Loucy (cell line): ENCODE measurements at regions not wholly inside any gene's neighbourhood (a gene's known extent, or its start where the extent isn't known, plus 50 kb on each side); places are given as distances from the start of the nearest gene placed in this dataset.

ENCODE experiments used
- H2AFZ ChIP-seq: fragments of 200-600 bp; sonication (generic); 2 replicates; pipeline ENCODE4 v1.6.0; 2016; ENCODE audit warnings: antibody characterized with exemption, mild to moderate bottlenecking, low read length, moderate library complexity
- H3F3A ChIP-seq: fragments of 200-600 bp; 2 replicates; pipeline ENCODE4 v1.6.0; 2016; ENCODE audit warnings: antibody characterized with exemption, low read depth, mild to moderate bottlenecking
- H3K27me3 ChIP-seq: fragments of 200-600 bp; sonication (generic); 2 replicates; pipeline ENCODE4 v1.6.1; 2014; ENCODE audit warnings: low read length, mild to moderate bottlenecking; ENCODE audit not compliant: insufficient read depth, poor library complexity, severe bottlenecking
- H3K36me3 ChIP-seq: fragments of 200-600 bp; sonication (generic); 2 replicates; pipeline ENCODE4 v1.6.1; 2016; ENCODE audit warnings: low read length; ENCODE audit not compliant: insufficient read depth
- H3K4me1 ChIP-seq: fragments of 200-600 bp; sonication (generic); 2 replicates; pipeline ENCODE4 v1.5.1; 2014; ENCODE audit warnings: low read length, mild to moderate bottlenecking; ENCODE audit not compliant: insufficient read depth, poor library complexity, severe bottlenecking
- H3K4me2 ChIP-seq: fragments of 200-600 bp; sonication (generic); 2 replicates; pipeline ENCODE4 v1.6.0; 2014; ENCODE audit warnings: antibody characterized with exemption, low read length, low read depth, mild to moderate bottlenecking; ENCODE audit not compliant: poor library complexity, severe bottlenecking
- H3K4me3 ChIP-seq: fragments of 200-600 bp; sonication (generic); 2 replicates; pipeline ENCODE4 v1.5.1; 2014; ENCODE audit warnings: low read length, mild to moderate bottlenecking, mixed read lengths; ENCODE audit not compliant: poor library complexity, severe bottlenecking
- H3K79me2 ChIP-seq: fragments of 200-600 bp; sonication (generic); 2 replicates; pipeline ENCODE4 v1.6.1; 2014; ENCODE audit warnings: low read length; ENCODE audit not compliant: insufficient read depth
- H3K9ac ChIP-seq: fragments of 200-600 bp; sonication (generic); 2 replicates; pipeline ENCODE4 v1.6.0; 2014; ENCODE audit warnings: mild to moderate bottlenecking, low read depth, low read length, moderate library complexity; ENCODE audit not compliant: poor library complexity, severe bottlenecking
- H3K9me2 ChIP-seq: fragments of 200-600 bp; sonication (generic); replicated peaks from 2 replicates; pipeline ENCODE4 v1.6.1; 2016; ENCODE audit warnings: low read depth, low read length, mixed read lengths
- H3K9me3 ChIP-seq: fragments of 200-600 bp; sonication (generic); 2 replicates; pipeline ENCODE4 v1.6.1; 2014; ENCODE audit warnings: mild to moderate bottlenecking, antibody characterized with exemption, low read length, low read depth; ENCODE audit not compliant: insufficient read depth
- H4K20me1 ChIP-seq: fragments of 200-600 bp; sonication (generic); 2 replicates; pipeline ENCODE4 v1.6.0; 2014; ENCODE audit warnings: antibody characterized with exemption, low read length, mild to moderate bottlenecking; ENCODE audit not compliant: insufficient read depth, poor library complexity, severe bottlenecking
- CTCF ChIP-seq: fragments of 200-600 bp; sonication (generic); conservative IDR thresholded peaks from 2 replicates; pipeline ENCODE4 v1.5.1; 2014; ENCODE audit warnings: mild to moderate bottlenecking, antibody characterized with exemption, low read length
- EZH2phosphoT487 ChIP-seq: fragments of 200-600 bp; IDR thresholded peaks from 2 replicates; pipeline ENCODE4 v1.6.1; 2018; ENCODE audit warnings: antibody characterized with exemption, mild to moderate bottlenecking, moderate library complexity, borderline replicate concordance

- H3K27me3 ChIP-seq, result no peaks in the 10 kb centered on the region
- no peaks in the 10 kb centered on the region for H3F3A ChIP-seq
- no peak overlapping the region for H3K4me2 ChIP-seq
- H3K4me3 ChIP-seq, result no peak overlapping the region
- no peaks in the 10 kb centered on the region for H3K4me1 ChIP-seq
- H3K9ac ChIP-seq, result no peak overlapping the region
- H3K79me2 ChIP-seq, result no peaks in the 10 kb centered on the region
- H3K9me3 ChIP-seq, result no peaks in the 10 kb centered on the region
- no peaks in the 10 kb centered on the region for H3K36me3 ChIP-seq
- TF ChIP-seq CTCF (no peak), EZH2phosphoT487 (no peak)
- no peak overlapping the region for H2AFZ ChIP-seq
- H4K20me1 ChIP-seq, result no peaks in the 10 kb centered on the region
- no peaks in the 10 kb centered on the region for H3K9me2 ChIP-seq
Measured at GRCh38 chr6:156715839-156716238, 61.3 kb upstream of the ARID1B start.

- TF ChIP-seq CTCF (no peak), EZH2phosphoT487 (no peak)
- Histone ChIP-seq H3K36me3 (no peaks in the 10 kb centered on the region), H3K9me3 (no peaks in the 10 kb centered on the region), H3K4me2 (no peak overlapping the region), H3K9ac (no peak overlapping the region), H3K4me1 (no peaks in the 10 kb centered on the region), H4K20me1 (no peaks in the 10 kb centered on the region), H3F3A (no peaks in the 10 kb centered on the region), H3K4me3 (no peak overlapping the region), H3K27me3 (no peaks in the 10 kb centered on the region), H3K9me2 (no peaks in the 10 kb centered on the region), H3K79me2 (no peaks in the 10 kb centered on the region), H2AFZ (no peak overlapping the region)
Measured at GRCh38 chr6:156713548-156713947, 63.6 kb upstream of the ARID1B start.

GRCh38 chr6:156710479-156710878 is 66.7 kb upstream of the ARID1B start:
- Histone ChIP-seq H3F3A (no peaks in the 10 kb centered on the region), H3K79me2 (no peaks in the 10 kb centered on the region), H4K20me1 (no peaks in the 10 kb centered on the region), H3K9me3 (no peaks in the 10 kb centered on the region), H3K4me1 (no peaks in the 10 kb centered on the region), H3K4me3 (no peak overlapping the region), H3K27me3 (no peaks in the 10 kb centered on the region), H2AFZ (no peak overlapping the region), H3K9me2 (no peaks in the 10 kb centered on the region), H3K4me2 (no peak overlapping the region), H3K9ac (no peak overlapping the region), H3K36me3 (no peaks in the 10 kb centered on the region)
- TF ChIP-seq CTCF (no peak), EZH2phosphoT487 (no peak)
